ENCODE measurements at regions not wholly inside any gene's neighbourhood (a gene's known extent, or its start where the extent isn't known, plus 50 kb on each side); places are given as distances from the start of the nearest gene placed in this dataset.

DNA sequence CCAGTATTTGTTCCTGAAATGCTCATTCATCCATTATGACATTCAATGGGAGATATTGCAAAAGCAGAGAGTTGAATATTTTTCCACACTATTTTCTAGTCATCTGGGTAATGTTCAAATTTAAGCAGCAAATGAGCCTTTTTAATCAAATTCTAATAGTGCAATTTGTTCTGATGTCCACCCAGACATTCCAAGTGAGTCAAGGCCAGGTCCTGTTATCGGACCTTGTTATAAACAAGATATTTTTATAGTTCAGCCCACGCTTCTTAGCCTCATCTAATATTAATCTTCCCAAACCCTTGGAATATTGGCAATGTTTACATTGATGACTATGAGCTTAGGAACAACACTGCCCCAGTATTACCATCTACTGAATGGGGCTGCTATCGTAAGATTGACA lies 500.1 kb upstream of the PHF14 start:
- no peaks in the 10 kb centered on the region for H3K4me1 ChIP-seq (ENCODE audit: insufficient read depth, low read length, severe bottlenecking)
- H4K20me1 ChIP-seq (ENCODE audit: insufficient read depth, low read length), result no peaks in the 10 kb centered on the region
- H3F3A ChIP-seq (ENCODE audit: insufficient read depth, low read length), result no peaks in the 10 kb centered on the region
- H2AFZ ChIP-seq (ENCODE audit: low read length), result no peak overlapping the region
- H3K9me3 ChIP-seq (ENCODE audit: low read length), result no peaks in the 10 kb centered on the region
- H3K36me3 ChIP-seq (ENCODE audit: insufficient read depth, low read length), result no peaks in the 10 kb centered on the region
- H3K4me2 ChIP-seq (ENCODE audit: low read length), result no peak overlapping the region
- no peaks in the 10 kb centered on the region for H3K9me2 ChIP-seq (ENCODE audit: low read depth, low read length)
- H3K27me3 ChIP-seq (ENCODE audit: insufficient read depth, low read length), result no peaks in the 10 kb centered on the region
- TF ChIP-seq EZH2 (IDR thresholded peaks at IDR 0.05; ENCODE audit: borderline replicate concordance, low read length) (no peak), CTCF (IDR thresholded peaks at IDR 0.05; ENCODE audit: low read length) (no peak)
- no peak overlapping the region for H3K4me3 ChIP-seq (ENCODE audit: low read depth, low read length, poor library complexity, severe bottlenecking)
- no peak overlapping the region for H3K27ac ChIP-seq (ENCODE audit: low read depth, low read length, poor library complexity, severe bottlenecking)
- H3K79me2 ChIP-seq (ENCODE audit: insufficient read depth, low read length), result no peaks in the 10 kb centered on the region
- no peak overlapping the region for H3K9ac ChIP-seq (ENCODE audit: low read length)

GRCh38 chr7:10474048-10474447 lies 499.6 kb upstream of the PHF14 start:
- no peak overlapping the region for H2AFZ ChIP-seq (ENCODE audit: low read length)
- H3K36me3 ChIP-seq (ENCODE audit: insufficient read depth, low read length), result no peaks in the 10 kb centered on the region
- no peaks in the 10 kb centered on the region for H3K27me3 ChIP-seq (ENCODE audit: insufficient read depth, low read length)
- H3K4me1 ChIP-seq (ENCODE audit: insufficient read depth, low read length, severe bottlenecking), result no peaks in the 10 kb centered on the region
- H3K9ac ChIP-seq (ENCODE audit: low read length), result no peak overlapping the region
- no peaks in the 10 kb centered on the region for H3F3A ChIP-seq (ENCODE audit: insufficient read depth, low read length)
- TF ChIP-seq CTCF (IDR thresholded peaks at IDR 0.05; ENCODE audit: low read length) (no peak), EZH2 (IDR thresholded peaks at IDR 0.05; ENCODE audit: borderline replicate concordance, low read length) (no peak)
- H3K79me2 ChIP-seq (ENCODE audit: insufficient read depth, low read length), result no peaks in the 10 kb centered on the region
- H3K4me2 ChIP-seq (ENCODE audit: low read length), result no peak overlapping the region
- no peaks in the 10 kb centered on the region for H3K9me3 ChIP-seq (ENCODE audit: low read length)
- H4K20me1 ChIP-seq (ENCODE audit: insufficient read depth, low read length), result no peaks in the 10 kb centered on the region
- no peak overlapping the region for H3K27ac ChIP-seq (ENCODE audit: low read depth, low read length, poor library complexity, severe bottlenecking)
- H3K4me3 ChIP-seq (ENCODE audit: low read depth, low read length, poor library complexity, severe bottlenecking), result no peak overlapping the region
- H3K9me2 ChIP-seq (ENCODE audit: low read depth, low read length), result no peaks in the 10 kb centered on the region

GRCh38 chr7:10475940-10476641 lies 497.6 kb upstream of the PHF14 start:
- H3K4me1 ChIP-seq (ENCODE audit: insufficient read depth, low read length, severe bottlenecking), result no peaks in the 10 kb centered on the region
- no peaks in the 10 kb centered on the region for H3K9me2 ChIP-seq (ENCODE audit: low read depth, low read length)
- H3K27me3 ChIP-seq (ENCODE audit: insufficient read depth, low read length), result no peaks in the 10 kb centered on the region
- H2AFZ ChIP-seq (ENCODE audit: low read length), result no peak overlapping the region
- no peak overlapping the region for H3K4me3 ChIP-seq (ENCODE audit: low read depth, low read length, poor library complexity, severe bottlenecking)
- no peak overlapping the region for H3K4me2 ChIP-seq (ENCODE audit: low read length)
- TF ChIP-seq CTCF (IDR thresholded peaks at IDR 0.05; ENCODE audit: low read length), result no peak
- TF ChIP-seq EZH2 (IDR thresholded peaks at IDR 0.05; ENCODE audit: borderline replicate concordance, low read length), result no peak
- no peaks in the 10 kb centered on the region for H3K9me3 ChIP-seq (ENCODE audit: low read length)
- H3K27ac ChIP-seq (ENCODE audit: low read depth, low read length, poor library complexity, severe bottlenecking), result no peak overlapping the region
- no peaks in the 10 kb centered on the region for H3K36me3 ChIP-seq (ENCODE audit: insufficient read depth, low read length)
- H3K9ac ChIP-seq (ENCODE audit: low read length), result no peak overlapping the region
- no peaks in the 10 kb centered on the region for H3K79me2 ChIP-seq (ENCODE audit: insufficient read depth, low read length)
- H4K20me1 ChIP-seq (ENCODE audit: insufficient read depth, low read length), result no peaks in the 10 kb centered on the region
- no peaks in the 10 kb centered on the region for H3F3A ChIP-seq (ENCODE audit: insufficient read depth, low read length)

Data from OCI-LY1 (cell line).